OCI-M2 (cell line): ENCODE measurements at regions not wholly inside any gene's neighbourhood (a gene's known extent, or its start where the extent isn't known, plus 50 kb on each side); places are given as distances from the start of the nearest gene placed in this dataset.

Experiments
- DNase-seq: peaks from one replicate; lab custom pipeline; 2025; ENCODE audit not compliant: unreplicated experiment; lab: John Stamatoyannopoulos, UW

DNA sequence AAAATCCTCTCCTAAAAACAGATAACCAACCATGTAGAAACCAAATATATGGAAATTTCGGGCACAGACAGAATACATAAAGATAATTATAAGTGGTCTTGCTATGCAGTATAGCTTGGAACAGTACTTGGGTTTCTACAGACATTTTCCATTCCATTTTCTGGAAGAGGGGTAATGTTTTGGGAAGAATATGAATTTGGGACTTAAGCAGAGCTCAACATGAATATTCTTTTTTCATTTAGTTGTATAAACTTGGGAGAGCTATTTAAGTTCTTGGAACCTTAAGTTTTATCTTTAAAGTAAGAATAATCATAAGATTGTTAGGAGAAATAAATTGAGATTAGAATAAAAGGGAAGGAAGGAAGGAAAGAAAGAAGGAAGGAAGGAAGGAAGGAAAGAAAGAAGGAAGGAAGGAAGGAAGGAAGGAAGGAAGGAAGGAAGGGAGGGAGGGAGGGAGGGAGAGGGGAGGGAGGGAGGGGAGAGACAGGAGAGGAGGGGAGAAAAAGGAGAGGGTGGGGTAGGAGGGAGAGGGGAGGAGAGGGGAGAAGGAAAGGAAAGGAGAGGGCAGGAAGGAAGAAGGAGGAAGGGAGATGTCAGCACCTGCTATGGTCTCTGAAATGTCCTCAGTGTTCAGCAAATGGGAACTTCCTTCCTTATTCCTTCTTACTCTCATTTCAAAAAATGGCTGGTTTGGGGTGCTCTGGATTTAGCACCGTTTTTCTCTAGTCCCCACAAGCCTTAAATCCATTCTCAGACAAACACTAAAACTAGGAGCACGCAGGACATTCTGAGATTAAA is 248.3 kb downstream of the LY86 start:
- DNase-seq: no peak

DNA sequence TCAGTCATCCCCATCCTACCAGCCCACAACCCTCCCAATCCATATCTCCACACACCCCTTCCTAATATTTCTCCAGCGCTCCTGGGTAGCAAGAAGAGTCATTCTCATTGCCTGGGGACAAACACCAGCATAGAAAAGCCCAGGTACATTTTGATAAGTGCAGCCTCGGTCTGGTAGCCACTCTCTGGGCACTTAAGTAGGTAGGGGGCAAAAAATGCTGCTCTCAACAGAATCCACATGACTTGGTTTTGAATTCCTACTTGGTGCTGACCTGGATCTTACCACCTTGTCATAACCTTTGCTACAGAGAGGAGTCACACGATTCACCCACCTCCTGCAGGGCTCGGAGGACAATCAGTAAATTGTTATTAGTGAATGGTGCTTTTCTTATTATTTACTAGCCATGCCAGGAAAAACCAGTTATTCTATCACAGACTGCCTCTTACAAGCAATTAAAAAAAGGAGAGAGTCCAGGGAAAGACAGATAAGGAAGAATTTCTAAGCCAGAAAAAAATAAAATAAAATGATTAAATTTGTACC is 249.1 kb downstream of the LY86 start:
- no peak for DNase-seq

DNA sequence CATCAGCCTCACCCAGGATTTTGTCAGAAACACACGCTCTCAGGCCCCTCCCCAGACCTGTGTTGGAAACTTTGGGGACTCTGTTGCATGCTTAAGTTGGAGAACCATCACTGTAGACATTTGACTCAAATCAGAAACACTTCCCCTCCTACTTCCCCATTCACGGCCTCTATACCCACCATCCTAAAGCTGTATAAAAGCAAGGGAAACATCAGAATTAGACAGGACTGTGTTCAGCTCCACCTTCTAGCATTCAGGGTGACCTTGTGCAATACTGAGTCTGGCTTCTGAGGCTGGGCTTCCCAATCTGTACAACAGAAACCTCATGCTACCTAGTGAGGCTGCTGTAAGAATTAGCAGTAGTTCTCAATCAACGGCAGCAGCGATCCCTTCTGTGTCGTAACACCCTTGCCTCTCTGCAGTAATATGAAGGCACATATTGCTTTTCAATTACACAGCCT is 252.3 kb downstream of the LY86 start:
- DNase-seq: no peak

DNA sequence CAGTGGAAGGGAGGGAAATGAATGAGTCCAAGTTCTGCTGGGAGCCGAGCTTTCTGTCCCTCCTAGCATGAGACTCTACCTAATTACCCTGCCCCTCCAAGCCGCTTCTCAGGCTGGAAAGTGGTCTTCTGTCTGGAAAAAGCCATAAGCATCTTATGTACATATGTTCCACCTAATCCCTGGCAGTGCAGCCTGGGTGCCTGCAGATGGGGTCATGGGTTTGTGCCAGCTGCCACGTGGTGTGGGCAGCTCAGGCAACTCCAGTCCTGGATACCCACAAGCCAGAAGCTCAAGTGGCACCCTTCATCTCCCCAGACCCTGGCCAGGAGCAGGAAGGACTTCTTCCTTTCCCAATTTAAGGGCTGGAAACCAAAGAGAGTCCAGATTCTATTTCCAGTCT is 253.1 kb downstream of the LY86 start:
- DNase-seq: no peak

DNA sequence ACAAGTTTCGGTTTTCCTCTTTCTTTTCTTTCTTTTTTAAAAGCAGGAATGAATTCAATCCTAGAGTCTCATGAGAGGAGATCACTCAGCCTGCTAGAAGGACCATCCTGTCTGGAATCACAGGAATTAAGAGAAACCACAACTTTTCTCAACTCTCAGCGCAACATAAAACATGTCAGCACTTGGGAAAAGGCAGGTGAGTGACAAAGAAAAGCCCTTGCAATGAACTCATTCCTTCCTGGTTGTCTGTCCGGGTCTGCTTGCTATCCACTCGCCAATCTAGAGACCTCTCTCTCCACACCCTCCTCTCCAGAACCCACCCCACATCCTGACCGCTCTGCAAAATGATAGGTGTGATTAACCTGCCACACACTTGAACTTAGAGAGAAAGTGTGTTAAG is 253.8 kb downstream of the LY86 start:
- no peak for DNase-seq

DNA sequence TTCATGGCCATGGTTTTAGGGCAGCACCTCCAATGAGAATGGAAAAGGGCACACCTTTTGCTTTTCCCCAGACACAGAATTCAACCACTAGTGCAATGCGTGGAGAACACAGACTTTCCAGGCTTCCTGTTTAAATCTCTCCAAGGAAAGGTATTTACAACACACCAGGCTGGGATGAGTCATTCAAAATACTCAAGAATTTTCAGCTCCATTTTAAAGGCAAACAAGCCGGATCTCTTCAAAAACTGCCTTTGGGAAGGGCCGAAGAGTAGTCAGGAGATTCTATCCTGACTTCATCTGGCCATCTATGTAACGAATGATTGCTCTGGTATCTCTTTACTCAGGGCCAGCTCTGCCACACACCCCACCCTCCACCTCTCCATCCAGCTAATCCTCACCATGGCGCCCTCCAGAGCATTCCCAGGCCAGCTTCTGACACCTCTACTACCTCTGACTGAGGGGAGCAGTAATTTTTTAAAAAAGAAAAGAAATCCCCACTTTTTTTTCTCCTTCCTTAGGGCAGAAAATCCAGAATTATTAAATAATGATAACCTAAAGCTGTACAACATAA is 254.6 kb downstream of the LY86 start:
- no peak for DNase-seq

DNA sequence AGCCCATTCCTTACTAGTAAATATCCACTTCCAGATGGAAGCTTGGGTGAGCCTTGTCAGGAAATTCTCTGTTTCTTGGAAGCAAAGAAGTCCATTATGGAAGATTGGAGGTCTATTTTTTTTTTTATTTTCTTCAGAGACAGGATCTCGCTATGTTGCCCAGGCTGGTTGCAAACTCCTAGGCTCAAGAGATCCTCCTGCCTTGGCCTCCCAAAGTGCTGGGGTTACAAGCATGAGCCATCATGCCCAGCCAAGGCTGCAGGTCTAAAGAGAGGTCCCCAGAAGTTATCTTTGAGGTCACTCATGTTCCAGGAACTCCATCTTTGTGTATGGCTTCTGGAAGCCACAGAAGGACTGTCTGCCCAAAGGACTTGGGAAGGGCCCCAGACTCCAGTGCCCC is 255.3 kb downstream of the LY86 start:
- no peak for DNase-seq

DNA sequence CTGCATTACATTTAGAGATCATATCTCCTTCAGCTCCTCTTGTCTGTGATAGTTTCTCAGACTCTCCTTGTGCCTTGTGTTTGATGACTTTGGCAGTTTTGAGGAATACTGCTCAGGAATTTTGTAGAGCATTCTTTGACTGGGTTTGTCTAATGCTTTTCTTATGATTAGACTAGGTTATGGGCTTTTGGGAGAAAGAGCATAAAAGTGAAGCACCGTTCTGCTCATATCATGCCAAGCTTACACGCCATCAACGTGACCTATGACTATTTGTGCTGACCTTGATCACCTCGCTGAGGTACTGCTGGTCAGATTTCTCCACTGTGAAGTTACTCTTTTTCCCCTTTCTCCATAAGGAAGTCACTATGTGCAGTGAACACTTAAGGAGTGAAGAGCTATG is 256.0 kb downstream of the LY86 start:
- no peak for DNase-seq

DNA sequence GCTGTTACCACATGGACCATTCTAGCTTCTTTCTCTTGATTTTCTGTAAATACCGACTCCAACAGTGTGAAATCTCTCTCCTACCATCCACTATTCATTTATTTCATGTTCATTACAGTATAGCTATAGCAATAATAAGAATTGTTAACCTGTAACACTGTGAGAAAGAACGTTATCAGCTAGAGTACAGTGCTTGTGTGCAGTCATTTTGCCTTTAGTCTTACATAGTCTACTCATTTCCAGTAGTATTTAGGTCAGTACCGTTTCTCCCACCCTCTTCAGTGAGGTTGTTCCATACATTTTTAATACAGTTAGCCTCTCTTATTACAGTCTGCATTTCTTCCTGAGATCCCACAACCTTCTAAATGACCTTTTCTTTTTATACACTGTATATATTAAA is 257.1 kb downstream of the LY86 start:
- DNase-seq: no peak

DNA sequence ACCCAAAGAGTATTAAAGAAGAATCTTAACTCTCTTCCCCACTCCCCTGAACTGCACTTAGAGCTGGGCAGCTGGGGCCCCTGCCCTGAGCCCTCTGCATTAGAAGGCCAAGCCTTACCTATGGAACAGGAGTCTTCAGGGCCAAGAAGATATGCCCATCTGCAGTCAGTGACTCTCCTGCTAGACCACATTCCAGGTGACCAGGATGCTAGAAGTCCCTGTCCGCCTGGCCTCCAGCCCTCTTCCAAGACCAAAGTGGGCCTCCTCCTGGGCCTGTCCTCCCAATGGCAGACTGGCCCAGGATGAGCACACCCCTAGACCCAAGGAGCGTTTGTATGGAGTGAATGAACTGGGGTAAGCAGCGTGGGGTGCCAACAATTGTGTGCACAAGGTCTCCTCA is 259.1 kb downstream of the LY86 start:
- no peak for DNase-seq

DNA sequence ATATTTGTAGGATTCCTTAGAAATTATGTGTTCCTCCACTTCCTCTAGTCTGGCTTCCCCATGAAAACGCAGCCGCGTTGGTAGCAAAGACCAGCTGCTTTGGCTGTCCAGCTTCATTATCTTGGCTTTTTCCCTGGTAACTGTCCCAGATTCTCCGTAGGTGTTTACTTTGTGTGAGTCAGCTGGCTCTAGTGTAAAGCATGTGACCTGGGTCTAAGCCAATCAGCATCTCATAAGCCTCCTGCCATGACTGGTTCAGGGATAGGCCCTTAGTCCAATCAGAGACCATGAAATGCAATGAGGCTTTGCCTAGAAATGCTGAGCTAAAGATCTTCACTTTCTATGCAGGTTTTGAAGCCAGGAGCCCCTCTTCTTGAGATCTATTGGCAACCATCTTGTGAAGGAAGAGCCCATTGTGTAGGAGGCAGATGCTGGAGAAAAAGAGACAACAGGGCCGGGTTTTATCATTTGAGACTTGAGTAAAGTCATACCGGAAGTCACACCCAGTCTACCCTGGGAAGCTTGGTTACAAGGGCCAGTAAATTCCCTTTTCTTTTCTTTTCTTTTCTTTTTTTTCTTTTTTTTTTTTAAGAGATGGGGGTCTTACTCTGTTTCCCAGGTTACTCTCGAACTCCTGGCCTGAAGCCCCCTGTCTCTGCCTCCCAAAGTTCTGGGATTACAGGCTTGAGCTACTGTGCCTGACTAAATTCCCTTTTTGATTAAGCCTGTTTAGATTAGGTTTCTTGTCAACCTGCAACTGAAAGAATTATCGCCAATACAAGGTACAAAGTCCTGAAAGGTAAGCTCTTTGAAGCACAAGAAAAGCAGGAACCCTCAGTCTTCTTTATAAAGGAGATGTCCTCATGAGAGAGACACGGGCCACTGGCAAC is 256.5 kb upstream of the RREB1 start:
- DNase-seq: no peak

DNA sequence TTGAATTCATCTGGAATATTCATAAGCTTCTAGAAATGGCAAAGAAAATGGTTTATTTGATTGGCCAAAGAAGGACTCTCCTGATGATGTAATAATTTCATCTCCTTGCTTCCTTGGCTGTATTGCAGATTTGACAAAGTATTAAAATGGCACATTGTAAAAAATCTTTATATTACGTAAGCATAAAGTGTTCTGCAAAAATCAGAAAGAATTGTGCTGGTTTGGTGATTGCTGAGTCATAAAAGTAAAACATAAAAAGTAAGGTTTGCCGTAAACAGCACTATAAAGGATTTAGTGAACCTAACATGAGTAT is 255.9 kb upstream of the RREB1 start:
- no peak for DNase-seq

DNA sequence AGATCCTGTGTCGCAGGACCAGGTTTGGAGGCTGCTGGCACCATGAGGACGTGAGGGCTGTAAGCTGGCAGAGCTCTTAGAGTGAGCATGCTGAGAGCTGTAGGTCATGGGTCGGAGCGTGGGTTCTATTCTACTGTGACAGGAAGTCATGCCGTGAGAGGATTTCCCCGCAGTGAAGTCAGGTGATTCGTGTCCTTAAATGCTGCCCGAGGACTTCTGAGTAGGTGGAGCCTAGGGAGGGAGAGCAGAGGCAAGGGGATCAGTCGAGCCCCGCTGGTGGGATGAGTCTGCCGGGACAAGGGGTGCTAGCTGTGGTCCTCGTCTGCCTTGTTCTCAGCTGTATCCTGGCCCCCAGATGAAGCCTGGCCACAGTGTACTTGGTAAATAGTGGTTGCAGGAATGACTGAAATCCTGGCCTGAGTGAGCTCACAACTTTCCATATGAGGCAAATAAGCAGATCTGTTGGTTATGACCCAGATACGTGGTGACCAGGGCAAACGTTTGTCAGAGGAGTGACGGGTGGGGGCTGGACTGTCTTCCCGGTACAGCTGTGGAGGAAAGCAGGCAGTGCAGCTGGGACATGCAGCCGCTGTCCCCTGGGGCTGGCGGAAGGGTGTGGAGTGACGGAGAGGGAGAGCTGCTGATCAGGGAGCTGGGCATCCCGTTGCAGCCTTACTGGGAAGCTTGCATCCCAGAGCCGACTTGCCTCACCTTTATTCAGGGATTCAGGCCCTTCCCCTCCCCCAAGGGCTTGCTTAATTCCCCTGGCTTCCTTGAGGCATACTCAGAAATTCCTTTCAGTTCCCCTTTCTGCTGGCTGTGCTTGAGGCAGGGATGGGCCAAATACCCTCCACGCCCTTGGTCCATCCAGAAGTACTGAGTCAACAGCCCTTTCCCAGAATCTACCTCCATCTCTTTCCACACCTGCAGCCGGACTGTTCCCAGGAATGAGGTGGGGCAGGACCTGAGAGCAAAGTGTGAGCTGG is 250.9 kb upstream of the RREB1 start:
- DNase-seq: no peak

DNA sequence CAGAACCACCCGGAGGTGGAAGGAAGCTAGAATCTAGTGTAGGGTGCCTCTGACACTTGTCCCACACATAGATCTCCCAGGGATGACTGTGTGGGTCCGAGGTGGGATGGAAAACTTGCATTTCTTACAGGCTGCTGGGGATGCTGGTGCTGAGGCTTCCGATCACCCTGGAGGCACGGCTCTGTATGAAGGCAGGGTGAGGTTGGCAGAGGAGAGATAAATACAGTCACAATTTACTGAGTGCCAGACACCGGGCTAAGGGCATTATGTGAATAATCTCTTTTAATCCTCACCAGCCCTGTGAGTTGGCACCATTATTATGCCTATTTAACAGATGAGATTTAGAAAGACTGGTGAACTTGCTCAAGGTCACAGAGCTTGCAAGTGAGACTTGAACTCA is 250.2 kb upstream of the RREB1 start:
- DNase-seq: no peak

DNA sequence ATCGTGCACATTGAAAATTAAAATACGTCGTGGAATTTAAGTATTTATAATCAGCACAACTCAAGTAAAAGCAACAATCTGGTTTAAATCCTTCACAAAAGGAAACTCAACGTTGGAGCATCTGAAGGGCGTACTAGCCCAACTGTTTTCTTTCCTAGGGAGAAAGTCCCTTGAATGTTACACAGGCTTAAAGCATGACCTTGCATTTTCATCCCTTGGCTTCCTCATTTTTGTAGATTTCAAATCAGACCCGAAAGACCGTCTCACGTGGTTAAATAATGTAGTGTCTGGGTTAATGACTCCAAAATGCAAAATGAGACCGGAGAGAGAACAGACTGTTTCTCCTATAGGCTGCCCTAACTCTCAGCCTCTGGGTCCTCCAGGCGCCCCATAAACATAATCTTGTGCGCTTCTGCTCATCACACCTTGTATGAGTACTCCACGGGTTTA is 249.2 kb upstream of the RREB1 start:
- no peak for DNase-seq

DNA sequence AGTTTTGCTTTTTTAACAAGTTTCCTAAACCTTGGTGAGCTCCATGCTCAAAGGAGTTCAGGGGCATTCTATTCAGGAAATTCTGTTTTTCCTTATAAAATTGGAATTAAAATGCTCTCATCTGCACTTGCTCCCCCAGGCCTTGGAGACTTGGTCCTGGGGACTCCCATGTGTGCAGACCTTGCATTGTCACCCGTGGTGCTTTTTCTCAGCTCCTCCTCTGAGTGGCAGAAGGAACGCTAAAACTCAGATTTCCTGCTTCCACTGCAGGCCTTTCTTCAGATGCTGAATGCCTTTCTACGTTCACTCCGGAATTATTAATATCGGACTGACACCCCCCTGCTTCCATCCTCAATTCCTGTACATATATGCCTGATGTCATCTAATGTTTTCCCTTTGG is 248.7 kb upstream of the RREB1 start:
- no peak for DNase-seq

DNA sequence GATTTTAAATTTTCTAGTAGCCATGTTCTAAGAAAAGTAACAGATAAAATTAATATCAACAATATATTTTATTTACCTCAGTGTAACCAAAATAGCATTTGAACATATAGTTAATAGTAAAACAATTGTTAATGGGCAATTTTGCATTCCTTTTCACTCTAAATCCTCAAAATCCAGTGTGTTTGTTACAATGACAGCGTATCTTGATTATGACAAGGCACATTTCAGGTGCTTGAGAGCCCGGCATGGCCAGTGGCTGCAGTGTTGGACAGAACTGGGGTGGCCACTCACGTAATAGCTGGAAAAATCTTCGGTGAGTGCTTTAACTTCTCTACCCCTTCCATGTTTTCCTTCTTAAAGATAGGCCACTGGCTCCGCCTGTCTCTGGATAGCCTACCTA is 248.0 kb upstream of the RREB1 start:
- DNase-seq: no peak

DNA sequence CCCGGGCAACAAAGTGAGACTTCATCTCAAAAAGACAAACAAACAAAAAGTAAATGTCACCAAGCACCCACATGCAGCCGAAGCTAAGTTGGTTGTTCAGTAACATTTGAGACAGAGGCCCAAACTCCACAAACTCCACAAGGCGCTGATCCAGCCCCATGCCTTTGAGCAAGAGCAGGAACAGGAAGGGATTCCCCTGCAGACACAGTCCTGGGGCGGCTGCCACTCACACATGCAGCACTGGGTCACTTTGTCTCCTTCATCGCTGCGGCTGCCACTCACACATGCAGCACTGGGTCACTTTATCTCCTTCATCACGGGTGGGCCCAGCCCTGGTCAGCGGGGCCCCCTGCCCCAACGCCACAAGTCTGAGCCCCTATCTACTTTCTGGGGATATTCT is 246.9 kb upstream of the RREB1 start:
- no peak for DNase-seq

DNA sequence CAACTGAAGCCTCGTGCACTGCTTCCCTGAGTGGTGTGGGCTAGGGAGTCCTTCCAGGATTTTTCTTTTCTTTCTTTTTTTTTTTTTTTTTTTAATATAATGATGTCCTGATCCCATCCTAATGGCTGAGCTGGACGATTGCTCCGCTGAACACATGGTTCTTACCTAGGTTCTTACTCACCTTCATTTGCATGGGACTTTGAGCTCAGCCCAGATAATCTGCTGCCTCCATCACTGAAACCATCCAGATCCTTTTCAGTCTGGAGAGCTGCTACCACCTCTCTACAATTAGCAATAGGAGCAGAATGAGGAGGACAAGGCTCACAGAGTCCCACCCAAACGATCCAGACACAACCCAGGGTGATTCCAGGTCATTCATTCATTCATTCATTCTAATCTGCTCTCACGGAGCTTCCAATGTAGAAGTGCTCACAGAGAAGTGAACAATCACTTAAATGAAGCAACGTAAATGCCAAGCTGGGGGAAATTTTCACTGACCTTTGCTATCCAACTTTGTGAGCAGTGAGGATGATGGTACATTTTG is 246.3 kb upstream of the RREB1 start:
- DNase-seq: no peak

DNA sequence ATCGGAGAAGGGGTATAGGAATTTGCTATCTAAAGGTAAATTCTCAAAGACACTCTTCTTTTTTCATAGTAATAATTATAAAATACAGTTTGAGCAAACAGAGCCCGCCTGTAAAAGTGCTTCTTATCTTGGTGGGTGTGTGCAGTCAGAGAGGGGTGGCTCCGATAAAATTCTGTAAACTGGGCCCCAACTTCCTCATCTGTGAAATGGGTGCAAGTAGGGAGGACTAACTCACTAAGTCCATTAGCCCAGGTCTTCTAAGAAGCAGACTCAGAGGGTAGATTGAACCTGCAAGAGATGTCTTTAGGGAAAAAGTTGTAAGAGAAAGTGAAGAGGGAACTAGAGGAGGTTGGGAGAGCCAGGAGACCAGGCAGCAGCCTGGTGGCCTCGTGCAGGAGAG is 245.8 kb upstream of the RREB1 start:
- no peak for DNase-seq
